ENCODE measurements at regions not wholly inside any gene's neighbourhood (a gene's known extent, or its start where the extent isn't known, plus 50 kb on each side); places are given as distances from the start of the nearest gene placed in this dataset.
"Not testable (repeated sequence)": the region's sequence is repeated elsewhere in the genome, so short reads cannot be mapped to it uniquely, and the experiment has no call there.

GRCh38 chr22:11324439-11325037 lies 4203.5 kb upstream of the OR11H1 start:
- TF ChIP-seq CTCF, POLR2A (IDR thresholded peaks at IDR 0.05): not testable (repeated sequence)
